Vagina (tissue), 2 donors: ENCODE measurements at regions not wholly inside any gene's neighbourhood (a gene's known extent, or its start where the extent isn't known, plus 50 kb on each side); places are given as distances from the start of the nearest gene placed in this dataset.

Experiments used
- DNase-seq, 2 donors: peaks; one replicate each; pipeline ENCODE4 v3.0.0-alpha.2; 2017; ENCODE audit errors: extremely low spot score in 2 of 2
- H3K27ac ChIP-seq: fragments of 200-600 bp; sonication (generic); one replicate; pipeline ENCODE4 v1.5.1; 2019
- H3K27me3 ChIP-seq: fragments of 200-600 bp; sonication (generic); one replicate; pipeline ENCODE4 v1.5.1; 2019
- H3K36me3 ChIP-seq, 2 donors: fragments of 200-600 bp; sonication (generic); one replicate each; pipeline ENCODE4 v1.5.1; 2017 to 2019
- H3K4me1 ChIP-seq: fragments of 200-600 bp; sonication (generic); one replicate; pipeline ENCODE4 v1.5.1; 2019
- H3K4me3 ChIP-seq, 2 donors: fragments of 200-600 bp; sonication (generic); 1 replicate in 1 of 2; 2 replicates in 1 of 2; pipeline ENCODE4 v1.5.1; 2016 to 2019
- H3K9me3 ChIP-seq: fragments of 200-600 bp; sonication (generic); one replicate; pipeline ENCODE4 v1.5.1; 2019
- CTCF ChIP-seq, 3 experiments: fragments of 450-650 bp in 2 of 3; fragments of 200-600 bp in 1 of 3; sonication (generic) in 1 of 3; IDR thresholded peaks; one replicate each; pipeline ENCODE4 v1.5.1; 2017 to 2019; ENCODE audit warnings: antibody characterized with exemption in 3 of 3, mild to moderate bottlenecking in 2 of 3, moderate library complexity in 2 of 3
- POLR2A ChIP-seq, 2 donors: fragments of 450-650 bp; IDR thresholded peaks; one replicate each; pipeline ENCODE4 v1.6.1; 2017; ENCODE audit warnings: antibody characterized with exemption in 2 of 2, mild to moderate bottlenecking in 2 of 2, moderate library complexity in 2 of 2
- POLR2AphosphoS5 ChIP-seq, 2 donors: sonication (generic); formaldehyde crosslinking; IDR thresholded peaks; one replicate each; pipeline ENCODE4 v1.9.0; 2017; ENCODE audit warnings: antibody characterized with exemption in 2 of 2, mild to moderate bottlenecking in 2 of 2, low read depth in 1 of 2; ENCODE audit not compliant: insufficient read depth in 1 of 2
- intact Hi-C: fragments of 100-400 bp; cut with DNase I; formaldehyde crosslinking; loops from one replicate; pipeline ENCODE4 v1.15.1; 2023

GRCh38 chr9:30575691-30576090 lies 1808.8 kb upstream of the ACO1 start:
- intact Hi-C loops = no loop called here
- Histone ChIP-seq H3K4me3 (no peak overlapping the region), H3K27me3 (no peaks in the 10 kb centered on the region), H3K36me3 (no peaks in the 10 kb centered on the region), H3K27ac (no peak overlapping the region), H3K4me1 (no peaks in the 10 kb centered on the region), H3K9me3 (no peaks in the 10 kb centered on the region)
- DNase-seq = no peak
- TF ChIP-seq POLR2AphosphoS5 (IDR thresholded peaks at IDR 0.05; ENCODE audit: insufficient read depth in 1 of 2, low read depth in 1 of 2) (no peak), POLR2A (IDR thresholded peaks at IDR 0.05) (no peak), CTCF (IDR thresholded peaks at IDR 0.05) (no peak)

GRCh38 chr9:30579810-30580209 lies 1804.6 kb upstream of the ACO1 start:
- Histone ChIP-seq H3K9me3 (no peaks in the 10 kb centered on the region), H3K27me3 (no peaks in the 10 kb centered on the region), H3K27ac (no peak overlapping the region), H3K4me1 (no peaks in the 10 kb centered on the region), H3K36me3 (no peaks in the 10 kb centered on the region), H3K4me3 (no peak overlapping the region)
- intact Hi-C loops = no loop called here
- DNase-seq = no peak
- TF ChIP-seq CTCF (IDR thresholded peaks at IDR 0.05) (no peak), POLR2A (IDR thresholded peaks at IDR 0.05) (no peak), POLR2AphosphoS5 (IDR thresholded peaks at IDR 0.05; ENCODE audit: insufficient read depth in 1 of 2, low read depth in 1 of 2) (no peak)

- Histone ChIP-seq H3K27ac (no peak overlapping the region), H3K9me3 (no peaks in the 10 kb centered on the region), H3K36me3 (no peaks in the 10 kb centered on the region), H3K4me1 (no peaks in the 10 kb centered on the region), H3K4me3 (no peak overlapping the region), H3K27me3 (no peaks in the 10 kb centered on the region)
- TF ChIP-seq POLR2AphosphoS5 (IDR thresholded peaks at IDR 0.05; ENCODE audit: insufficient read depth in 1 of 2, low read depth in 1 of 2) (no peak), CTCF (IDR thresholded peaks at IDR 0.05) (no peak), POLR2A (IDR thresholded peaks at IDR 0.05) (no peak)
- intact Hi-C loops = no loop called here
- DNase-seq = no peak
These were observed 1802.2 kb upstream of the ACO1 start for GRCh38 chr9:30582240-30582639.

GRCh38 chr9:30584559-30584958 lies 1799.9 kb upstream of the ACO1 start:
- TF ChIP-seq CTCF (IDR thresholded peaks at IDR 0.05) (no peak), POLR2AphosphoS5 (IDR thresholded peaks at IDR 0.05; ENCODE audit: insufficient read depth in 1 of 2, low read depth in 1 of 2) (no peak), POLR2A (IDR thresholded peaks at IDR 0.05) (no peak)
- intact Hi-C loops = no loop called here

GRCh38 chr9:30591461-30591860 lies 1793.0 kb upstream of the ACO1 start:
- Histone ChIP-seq H3K27ac (no peak overlapping the region), H3K36me3 (no peaks in the 10 kb centered on the region), H3K9me3 (no peaks in the 10 kb centered on the region), H3K4me1 (no peaks in the 10 kb centered on the region), H3K4me3 (no peak overlapping the region), H3K27me3 (no peaks in the 10 kb centered on the region)
- intact Hi-C loops = no loop called here
- DNase-seq = no peak
- TF ChIP-seq POLR2A (IDR thresholded peaks at IDR 0.05) (no peak), POLR2AphosphoS5 (IDR thresholded peaks at IDR 0.05; ENCODE audit: insufficient read depth in 1 of 2, low read depth in 1 of 2) (no peak), CTCF (IDR thresholded peaks at IDR 0.05) (no peak)

More at GRCh38 chr9:30584559-30584958, 1799.9 kb upstream of the ACO1 start:
- Histone ChIP-seq H3K27me3 (no peaks in the 10 kb centered on the region), H3K36me3 (no peaks in the 10 kb centered on the region), H3K27ac (no peak overlapping the region), H3K4me3 (no peak overlapping the region), H3K4me1 (no peaks in the 10 kb centered on the region), H3K9me3 (no peaks in the 10 kb centered on the region)
- no peak for DNase-seq
